A673 (cell line): ENCODE measurements at regions not wholly inside any gene's neighbourhood (a gene's known extent, or its start where the extent isn't known, plus 50 kb on each side); places are given as distances from the start of the nearest gene placed in this dataset.

Experiments
- BruUV-seq: library from RNA; stranded (reverse); fragments of 400-500 nt; replicated peaks from 2 replicates; lab custom pipeline; 2021; lab: Mats Ljungman, UMichigan
- CTCF ChIA-PET: fragments of 300-600 bp; sonication (Branson Sonifier 250); formaldehyde crosslinking; loops from one replicate; lab custom pipeline; 2022; ENCODE audit warnings: antibody characterized with exemption; lab: Charles Lee
- POLR2A ChIA-PET: fragments of 300-600 bp; sonication (Branson Sonifier 250); formaldehyde crosslinking; loops from one replicate; lab custom pipeline; 2022; ENCODE audit warnings: antibody characterized with exemption; ENCODE audit not compliant: low non-redundant PET; lab: Charles Lee
- DNase-seq: peaks from one replicate; pipeline ENCODE4 v3.0.0-alpha.2; 2015; ENCODE audit warnings: low spot score
- H3K27ac ChIP-seq: fragments of 200-600 bp; sonication (generic); 2 replicates; pipeline ENCODE4 v1.5.1; 2016; ENCODE audit warnings: mixed run types, low read depth, mild to moderate bottlenecking, mixed read lengths, antibody characterized with exemption, low read length; ENCODE audit not compliant: poor library complexity, severe bottlenecking
- H3K27me3 ChIP-seq: fragments of 200-600 bp; sonication (generic); replicated peaks from 2 replicates; pipeline ENCODE4 v1.6.1; 2017; ENCODE audit warnings: mixed run types, low read depth, mild to moderate bottlenecking, mixed read lengths, antibody characterized with exemption, low read length; ENCODE audit not compliant: insufficient read depth, poor library complexity
- H3K36me3 ChIP-seq: fragments of 200-600 bp; sonication (generic); 2 replicates; pipeline ENCODE4 v1.6.1; 2016; ENCODE audit warnings: mixed run types, mild to moderate bottlenecking, mixed read lengths, antibody characterized with exemption, low read length; ENCODE audit not compliant: insufficient read depth, poor library complexity, severe bottlenecking
- H3K4me1 ChIP-seq: fragments of 200-600 bp; sonication (generic); 2 replicates; pipeline ENCODE4 v1.6.1; 2017; ENCODE audit warnings: mixed run types, mild to moderate bottlenecking, mixed read lengths, antibody characterized with exemption, low read length; ENCODE audit not compliant: insufficient read depth, poor library complexity, severe bottlenecking
- H3K4me3 ChIP-seq: fragments of 200-600 bp; sonication (generic); 2 replicates; pipeline ENCODE4 v1.5.1; 2016; ENCODE audit warnings: low read depth, mixed run types, mild to moderate bottlenecking, mixed read lengths, low read length; ENCODE audit not compliant: poor library complexity, severe bottlenecking
- H3K9me3 ChIP-seq: fragments of 200-600 bp; sonication (generic); 2 replicates; pipeline ENCODE4 v1.6.1; 2016; ENCODE audit warnings: mixed run types, low read depth, mild to moderate bottlenecking, mixed read lengths, antibody characterized with exemption, low read length; ENCODE audit not compliant: poor library complexity, severe bottlenecking
- EZH2 ChIP-seq: fragments of 200-600 bp; sonication (generic); IDR thresholded peaks from 2 replicates; pipeline ENCODE4 v1.6.1; 2017; ENCODE audit warnings: borderline replicate concordance, low read depth, mild to moderate bottlenecking, mixed read lengths, antibody characterized with exemption, low read length; ENCODE audit not compliant: poor library complexity, severe bottlenecking
- intact Hi-C: fragments of 100-400 bp; cut with micrococcal nuclease; formaldehyde crosslinking; loops from one replicate; pipeline ENCODE4 v1.10.0; 2022; ENCODE audit not compliant: unreplicated experiment
- TF ChIP-seq, protein P1 (sequence below): fragments of 300-800, 200-600 bp; sonication (generic); conservative IDR thresholded peaks from 2 replicates; pipeline ENCODE4 v1.5.1; 2017; ENCODE audit warnings: low read depth, mild to moderate bottlenecking, antibody characterized with exemption, low read length, moderate library complexity, mixed read lengths

- TF ChIP-seq, protein P1, sequence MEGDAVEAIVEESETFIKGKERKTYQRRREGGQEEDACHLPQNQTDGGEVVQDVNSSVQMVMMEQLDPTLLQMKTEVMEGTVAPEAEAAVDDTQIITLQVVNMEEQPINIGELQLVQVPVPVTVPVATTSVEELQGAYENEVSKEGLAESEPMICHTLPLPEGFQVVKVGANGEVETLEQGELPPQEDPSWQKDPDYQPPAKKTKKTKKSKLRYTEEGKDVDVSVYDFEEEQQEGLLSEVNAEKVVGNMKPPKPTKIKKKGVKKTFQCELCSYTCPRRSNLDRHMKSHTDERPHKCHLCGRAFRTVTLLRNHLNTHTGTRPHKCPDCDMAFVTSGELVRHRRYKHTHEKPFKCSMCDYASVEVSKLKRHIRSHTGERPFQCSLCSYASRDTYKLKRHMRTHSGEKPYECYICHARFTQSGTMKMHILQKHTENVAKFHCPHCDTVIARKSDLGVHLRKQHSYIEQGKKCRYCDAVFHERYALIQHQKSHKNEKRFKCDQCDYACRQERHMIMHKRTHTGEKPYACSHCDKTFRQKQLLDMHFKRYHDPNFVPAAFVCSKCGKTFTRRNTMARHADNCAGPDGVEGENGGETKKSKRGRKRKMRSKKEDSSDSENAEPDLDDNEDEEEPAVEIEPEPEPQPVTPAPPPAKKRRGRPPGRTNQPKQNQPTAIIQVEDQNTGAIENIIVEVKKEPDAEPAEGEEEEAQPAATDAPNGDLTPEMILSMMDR, result no peak
- no peak for TF ChIP-seq EZH2
- Histone ChIP-seq H3K27me3 (no peaks in the 10 kb centered on the region), H3K9me3 (no peaks in the 10 kb centered on the region), H3K4me1 (no peaks in the 10 kb centered on the region), H3K27ac (no peak overlapping the region), H3K4me3 (no peak overlapping the region), H3K36me3 (no peaks in the 10 kb centered on the region)
- no TSS peak for BruUV-seq
- ChIA-PET CTCF (no interaction called here), POLR2A (no interaction called here)
- intact Hi-C loops, result no loop called here
- DNase-seq, result no peak
Measured at GRCh38 chr6:113529196-113529595, 327.9 kb upstream of the MARCKS start.

DNA sequence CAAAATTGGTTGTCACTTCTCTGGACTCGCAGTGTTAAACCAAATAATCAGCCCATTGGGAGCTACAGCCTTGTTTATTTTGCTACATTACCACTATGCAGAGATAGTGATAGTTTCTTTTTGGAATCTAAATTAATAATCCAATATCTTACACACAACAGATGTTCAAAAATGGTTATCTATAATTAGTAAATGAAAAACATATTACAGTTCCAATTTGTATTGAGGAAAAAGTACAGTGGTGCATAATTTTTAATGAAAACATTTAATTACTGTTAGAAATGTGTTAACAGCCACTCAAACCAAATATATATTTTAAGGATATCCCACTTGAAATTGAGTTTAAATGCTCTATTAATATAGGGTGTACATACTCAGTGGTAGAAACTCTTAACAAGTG lies 327.3 kb upstream of the MARCKS start:
- Histone ChIP-seq H3K4me1 (no peaks in the 10 kb centered on the region), H3K36me3 (no peaks in the 10 kb centered on the region), H3K27ac (no peak overlapping the region), H3K9me3 (no peaks in the 10 kb centered on the region), H3K4me3 (no peak overlapping the region), H3K27me3 (no peaks in the 10 kb centered on the region)
- POLR2A ChIA-PET, result no interaction called here
- CTCF ChIA-PET, result no interaction called here
- no TSS peak for BruUV-seq
- intact Hi-C loops, result no loop called here
- TF ChIP-seq EZH2, result no peak
- no peak for DNase-seq

DNA sequence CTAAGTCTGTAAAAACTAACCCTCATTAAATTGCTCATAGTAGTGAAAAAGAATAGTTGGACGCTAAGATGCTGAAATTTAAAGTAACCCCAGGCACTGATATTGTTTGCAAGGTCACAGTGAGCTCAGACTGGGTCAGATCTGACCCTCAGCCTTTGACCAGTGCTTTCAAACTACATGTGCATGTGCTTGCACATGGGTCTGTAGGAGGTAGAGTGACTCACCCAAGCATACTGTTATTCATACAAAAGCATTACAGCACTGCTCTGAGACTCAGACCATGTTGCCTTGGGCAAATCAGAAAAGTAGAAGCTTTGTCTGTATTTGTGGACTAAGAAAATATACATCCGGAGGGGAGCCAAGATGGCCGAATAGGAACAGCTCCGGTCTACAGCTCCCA lies 326.4 kb upstream of the MARCKS start:
- no TSS peak for BruUV-seq
- Histone ChIP-seq H3K4me1 (no peaks in the 10 kb centered on the region), H3K4me3 (no peak overlapping the region), H3K36me3 (no peaks in the 10 kb centered on the region), H3K9me3 (no peaks in the 10 kb centered on the region), H3K27me3 (no peaks in the 10 kb centered on the region), H3K27ac (no peak overlapping the region)
- no peak for DNase-seq
- CTCF ChIA-PET, result no interaction called here
- no peak for TF ChIP-seq EZH2
- TF ChIP-seq, protein P1, result no peak
- intact Hi-C loops, result no loop called here
- POLR2A ChIA-PET, result no interaction called here

DNA sequence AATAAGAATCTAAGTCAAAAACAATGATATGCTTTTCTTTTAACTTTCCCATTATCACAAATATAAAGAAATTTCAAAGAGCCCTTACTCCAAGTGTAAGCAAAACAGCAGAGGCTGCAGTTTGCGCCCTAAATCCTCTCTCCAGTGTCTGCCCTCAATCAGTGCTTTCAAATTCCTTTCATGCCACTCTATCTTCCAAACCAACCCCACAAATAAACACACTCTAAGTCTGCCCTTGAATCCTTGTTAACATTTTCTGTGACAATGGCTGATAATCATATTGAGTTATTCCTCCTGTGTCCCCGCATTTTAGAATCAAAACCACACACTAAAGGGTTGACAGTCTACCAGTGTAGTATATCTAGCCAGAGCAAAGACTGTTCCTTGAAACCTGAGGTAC lies 317.9 kb upstream of the MARCKS start:
- Histone ChIP-seq H3K4me3 (no peak overlapping the region), H3K9me3 (no peaks in the 10 kb centered on the region), H3K27ac (no peak overlapping the region), H3K36me3 (no peaks in the 10 kb centered on the region), H3K4me1 (no peaks in the 10 kb centered on the region), H3K27me3 (no peaks in the 10 kb centered on the region)
- CTCF ChIA-PET, result no interaction called here
- no peak for DNase-seq
- POLR2A ChIA-PET, result no interaction called here
- BruUV-seq, result no TSS peak
- TF ChIP-seq, protein P1, result no peak
- no peak for TF ChIP-seq EZH2
- intact Hi-C loops, result no loop called here
